Astrocyte of the cerebellum (primary cell): ENCODE measurements at regions not wholly inside any gene's neighbourhood (a gene's known extent, or its start where the extent isn't known, plus 50 kb on each side); places are given as distances from the start of the nearest gene placed in this dataset.
"Not testable (repeated sequence)": the region's sequence is repeated elsewhere in the genome, so short reads cannot be mapped to it uniquely, and the experiment has no call there.

Experiments used
- DNase-seq: peaks from one replicate; pipeline ENCODE4 v3.0.0-alpha.2; 2011; ENCODE audit warnings: low read depth
- H3K4me3 ChIP-seq: 2 replicates; pipeline ENCODE4 v1.5.1; 2011; ENCODE audit warnings: mild to moderate bottlenecking, low read depth, low read length, moderate library complexity
- CTCF ChIP-seq: IDR thresholded peaks from 2 replicates; pipeline ENCODE4 v1.5.1; 2012; ENCODE audit warnings: low read length, low read depth, moderate library complexity, mild to moderate bottlenecking; ENCODE audit errors: missing control alignments
- in situ Hi-C: cut with HindIII; loops from 2 replicates; pipeline ENCODE4 v1.10.0; 2017; ENCODE audit warnings: low sequenced_read_pairs

GRCh38 chr11:126135235-126136176, 72.8 kb upstream of the CDON start:
- no peak for TF ChIP-seq CTCF
- H3K4me3 ChIP-seq: no peak overlapping the region
- no peak for DNase-seq
- in situ Hi-C loops: no loop called here

- H3K4me3 ChIP-seq: no peak overlapping the region
- no peak for DNase-seq
- in situ Hi-C loops: no loop called here
- TF ChIP-seq CTCF: no peak
Measured at GRCh38 chr11:126134461-126135155, 71.9 kb upstream of the CDON start.

GRCh38 chr11:126133901-126134300, 71.2 kb upstream of the CDON start:
- no peak for TF ChIP-seq CTCF
- in situ Hi-C loops: no loop called here
- H3K4me3 ChIP-seq: no peak overlapping the region
- DNase-seq: no peak

- in situ Hi-C loops: no loop called here
- DNase-seq: peak; percentile 57
- no peak for TF ChIP-seq CTCF
Measured at GRCh38 chr11:126132319-126132718, 69.7 kb upstream of the CDON start.

GRCh38 chr11:126130781-126131180, 68.1 kb upstream of the CDON start:
- DNase-seq, H3K4me3 ChIP-seq, in situ Hi-C loops: not testable (repeated sequence)

More at GRCh38 chr11:126132319-126132718, 69.7 kb upstream of the CDON start:
- no peak overlapping the region for H3K4me3 ChIP-seq

- in situ Hi-C loops: no loop called here
- H3K4me3 ChIP-seq: no peak overlapping the region
- TF ChIP-seq CTCF: no peak
- no peak for DNase-seq
Measured at GRCh38 chr11:126129727-126130671, 67.3 kb upstream of the CDON start.
